ENCODE measurements at regions not wholly inside any gene's neighbourhood (a gene's known extent, or its start where the extent isn't known, plus 50 kb on each side); places are given as distances from the start of the nearest gene placed in this dataset.

DNA sequence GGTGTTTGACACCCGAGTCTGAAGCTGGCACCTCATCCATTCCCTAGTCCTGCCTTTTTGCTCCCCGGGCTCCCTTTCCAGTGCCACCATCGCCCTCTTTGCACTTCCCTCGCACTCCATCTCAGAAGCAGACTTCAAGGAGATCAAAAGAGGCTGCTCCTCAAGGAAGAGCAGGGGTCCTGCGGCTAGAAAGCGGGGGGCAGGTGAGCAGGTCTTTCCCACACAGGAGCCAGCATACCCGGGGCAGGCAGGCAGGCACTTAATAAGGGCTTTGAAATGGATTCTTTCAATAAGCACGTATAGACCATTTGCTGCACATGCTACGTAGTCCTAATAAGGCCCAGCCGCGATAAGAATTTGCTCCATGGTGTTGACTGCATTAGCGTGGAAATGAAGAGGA, 125.9 kb upstream of the PROX1 start:
- Histone ChIP-seq H3K4me3 (ENCODE audit: low read length) (no peak overlapping the region), H3K9me3 (ENCODE audit: control insufficient read depth, low read length) (no peaks in the 10 kb centered on the region), H3K27me3 (replicated peaks; ENCODE audit: control insufficient read depth, insufficient read depth, low read length) (peaks cover 8% of the 10 kb centered on the region), H3K4me1 (ENCODE audit: control insufficient read depth, insufficient read depth, low read length) (no peaks in the 10 kb centered on the region), H3K9ac (ENCODE audit: low read length) (no peak overlapping the region), H3K36me3 (ENCODE audit: control insufficient read depth, insufficient read depth, low read length, severe bottlenecking) (no peaks in the 10 kb centered on the region)
- no peak for DNase-seq (ENCODE audit: low read depth)

DNA sequence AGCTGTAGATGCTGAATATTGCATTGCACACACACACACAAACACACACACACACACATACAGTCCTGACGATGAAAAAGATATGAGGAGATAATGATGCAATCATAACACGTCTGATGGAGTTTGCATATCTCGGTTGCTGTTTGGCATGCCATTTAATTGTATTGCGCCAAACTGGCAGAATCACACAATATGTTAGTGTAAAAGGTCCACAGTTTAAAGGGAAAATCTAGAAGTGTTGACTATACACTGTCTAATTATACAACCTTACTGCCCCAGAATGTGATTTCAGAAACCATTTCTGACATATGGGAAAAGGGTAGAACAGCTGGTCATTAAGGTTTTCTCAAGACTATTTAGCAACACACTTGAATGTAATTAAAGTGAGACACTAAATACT, 123.7 kb upstream of the PROX1 start:
- Histone ChIP-seq H3K4me1 (ENCODE audit: control insufficient read depth, insufficient read depth, low read length) (no peaks in the 10 kb centered on the region), H3K4me3 (ENCODE audit: low read length) (no peak overlapping the region), H3K9me3 (ENCODE audit: control insufficient read depth, low read length) (no peaks in the 10 kb centered on the region), H3K36me3 (ENCODE audit: control insufficient read depth, insufficient read depth, low read length, severe bottlenecking) (no peaks in the 10 kb centered on the region), H3K27me3 (replicated peaks; ENCODE audit: control insufficient read depth, insufficient read depth, low read length) (peaks cover 8% of the 10 kb centered on the region), H3K9ac (ENCODE audit: low read length) (no peak overlapping the region)
- DNase-seq (ENCODE audit: low read depth), result no peak

DNA sequence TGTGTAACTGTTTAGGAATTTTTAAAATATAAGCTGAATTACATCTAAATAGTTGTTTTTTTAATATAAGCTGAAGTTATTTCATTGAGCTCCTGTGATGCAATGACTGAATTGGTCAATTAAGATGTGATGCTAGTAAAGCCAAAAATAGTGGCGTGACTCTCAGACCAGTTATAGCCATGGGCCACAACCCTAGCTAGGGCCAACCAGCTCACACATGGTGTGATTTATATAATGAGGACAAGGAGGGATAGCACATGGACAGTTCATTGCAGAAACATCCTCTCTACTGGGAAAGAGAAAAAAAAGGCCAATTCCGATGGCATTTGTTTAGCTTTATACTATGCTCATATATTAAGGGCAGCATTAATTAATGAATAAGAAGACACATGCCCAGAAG, 119.3 kb upstream of the PROX1 start:
- no peak overlapping the region for H3K4me3 ChIP-seq (ENCODE audit: low read length)
- no peak overlapping the region for H3K9ac ChIP-seq (ENCODE audit: low read length)
- H3K9me3 ChIP-seq (ENCODE audit: control insufficient read depth, low read length), result no peaks in the 10 kb centered on the region
- H3K4me1 ChIP-seq (ENCODE audit: control insufficient read depth, insufficient read depth, low read length), result no peaks in the 10 kb centered on the region
- H3K27me3 ChIP-seq (replicated peaks; ENCODE audit: control insufficient read depth, insufficient read depth, low read length), result peaks cover 2% of the 10 kb centered on the region
- DNase-seq (ENCODE audit: low read depth), result no peak
- H3K36me3 ChIP-seq (ENCODE audit: control insufficient read depth, insufficient read depth, low read length, severe bottlenecking), result no peaks in the 10 kb centered on the region

DNA sequence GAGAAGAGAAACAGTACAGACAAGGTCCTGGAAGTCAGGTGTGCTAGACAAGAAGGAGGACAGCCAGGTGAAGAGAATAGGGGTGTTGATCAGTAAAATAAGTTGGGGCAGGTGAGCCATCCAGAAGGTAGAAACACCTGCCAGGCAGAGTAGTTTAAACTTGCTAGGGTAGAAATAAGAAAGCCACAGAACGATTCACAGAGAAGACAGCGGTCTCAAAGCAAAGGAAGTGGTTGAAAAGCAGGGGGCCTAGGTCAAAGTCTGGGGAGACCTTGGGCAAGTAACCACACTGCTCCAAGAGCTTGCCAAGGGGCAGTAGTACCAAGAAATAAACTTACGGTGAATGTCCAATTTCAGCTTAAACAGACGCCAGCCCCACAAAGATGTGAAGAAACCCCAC, 116.6 kb upstream of the PROX1 start:
- no peaks in the 10 kb centered on the region for H3K4me1 ChIP-seq (ENCODE audit: control insufficient read depth, insufficient read depth, low read length)
- no peaks in the 10 kb centered on the region for H3K36me3 ChIP-seq (ENCODE audit: control insufficient read depth, insufficient read depth, low read length, severe bottlenecking)
- DNase-seq (ENCODE audit: low read depth), result no peak
- no peak overlapping the region for H3K4me3 ChIP-seq (ENCODE audit: low read length)
- H3K9ac ChIP-seq (ENCODE audit: low read length), result no peak overlapping the region
- no peaks in the 10 kb centered on the region for H3K27me3 ChIP-seq (replicated peaks; ENCODE audit: control insufficient read depth, insufficient read depth, low read length)
- H3K9me3 ChIP-seq (ENCODE audit: control insufficient read depth, low read length), result no peaks in the 10 kb centered on the region

DNA sequence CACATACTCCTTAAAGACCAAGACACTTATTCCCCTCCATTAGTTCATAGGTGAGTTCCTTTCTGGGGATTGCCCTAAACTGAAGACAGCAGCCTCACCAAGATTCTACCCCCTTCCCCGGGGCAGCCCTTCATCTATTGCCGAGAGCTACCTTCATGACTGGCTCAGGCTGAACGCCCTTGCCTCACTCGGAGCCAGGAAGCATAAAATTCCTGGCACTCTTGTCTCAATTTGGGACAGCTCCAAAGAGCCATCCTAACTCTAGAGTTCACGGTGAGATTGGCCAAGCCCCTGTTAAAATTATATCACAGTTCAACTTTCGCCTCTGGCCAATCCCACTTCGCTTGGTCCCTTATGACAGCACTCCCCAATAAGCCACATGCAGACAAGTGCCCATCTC, 113.0 kb upstream of the PROX1 start:
- Histone ChIP-seq H3K9me3 (ENCODE audit: control insufficient read depth, low read length) (no peaks in the 10 kb centered on the region), H3K4me1 (ENCODE audit: control insufficient read depth, insufficient read depth, low read length) (no peaks in the 10 kb centered on the region), H3K27me3 (replicated peaks; ENCODE audit: control insufficient read depth, insufficient read depth, low read length) (no peaks in the 10 kb centered on the region), H3K4me3 (ENCODE audit: low read length) (no peak overlapping the region), H3K36me3 (ENCODE audit: control insufficient read depth, insufficient read depth, low read length, severe bottlenecking) (no peaks in the 10 kb centered on the region), H3K9ac (ENCODE audit: low read length) (no peak overlapping the region)
- DNase-seq (ENCODE audit: low read depth), result no peak

DNA sequence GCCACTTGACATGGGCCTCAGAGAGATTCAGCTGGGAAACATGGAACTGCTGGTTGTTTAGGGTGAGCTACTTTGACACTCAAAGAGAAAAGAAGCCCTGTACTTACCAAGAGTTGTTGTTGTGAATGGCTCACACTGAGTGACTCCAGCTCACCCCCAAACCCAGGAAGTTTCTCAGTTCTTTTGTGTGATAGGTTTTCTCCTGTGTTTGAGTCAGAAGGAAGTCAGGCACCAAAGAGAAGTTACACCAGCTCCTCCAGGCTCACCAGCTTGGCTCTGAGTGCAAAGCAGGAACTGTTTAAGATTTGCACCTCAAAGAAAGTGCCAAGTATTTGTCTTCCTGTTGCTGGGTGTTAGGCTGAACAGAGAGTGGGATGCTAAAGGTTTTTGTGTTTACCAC, 111.2 kb upstream of the PROX1 start:
- Histone ChIP-seq H3K9ac (ENCODE audit: low read length) (no peak overlapping the region), H3K9me3 (ENCODE audit: control insufficient read depth, low read length) (no peaks in the 10 kb centered on the region), H3K4me1 (ENCODE audit: control insufficient read depth, insufficient read depth, low read length) (no peaks in the 10 kb centered on the region), H3K36me3 (ENCODE audit: control insufficient read depth, insufficient read depth, low read length, severe bottlenecking) (no peaks in the 10 kb centered on the region), H3K4me3 (ENCODE audit: low read length) (no peak overlapping the region), H3K27me3 (replicated peaks; ENCODE audit: control insufficient read depth, insufficient read depth, low read length) (no peaks in the 10 kb centered on the region)
- DNase-seq (ENCODE audit: low read depth), result no peak

DNA sequence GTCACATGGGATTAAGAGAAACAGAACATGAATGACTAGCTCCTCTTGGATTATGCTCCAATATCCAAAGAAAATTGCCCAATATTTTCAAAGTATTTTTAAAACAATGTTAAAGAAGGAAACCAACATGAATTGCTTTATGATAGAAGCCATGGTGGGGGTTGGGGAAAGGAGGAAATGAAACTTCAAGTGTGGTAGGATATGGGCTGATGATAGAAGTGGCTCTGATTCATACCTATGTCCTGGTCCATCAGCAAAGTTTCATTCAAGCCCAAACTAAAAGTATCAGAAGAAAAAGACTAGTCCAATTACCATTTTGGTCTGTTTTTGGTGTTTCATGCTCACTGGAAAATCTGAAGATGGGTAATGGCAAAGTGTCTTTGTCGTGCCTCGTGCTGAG, 104.2 kb upstream of the PROX1 start:
- Histone ChIP-seq H3K27me3 (replicated peaks; ENCODE audit: control insufficient read depth, insufficient read depth, low read length) (peaks cover 10% of the 10 kb centered on the region), H3K9me3 (ENCODE audit: control insufficient read depth, low read length) (no peaks in the 10 kb centered on the region), H3K36me3 (ENCODE audit: control insufficient read depth, insufficient read depth, low read length, severe bottlenecking) (no peaks in the 10 kb centered on the region), H3K4me3 (ENCODE audit: low read length) (no peak overlapping the region), H3K4me1 (ENCODE audit: control insufficient read depth, insufficient read depth, low read length) (no peaks in the 10 kb centered on the region), H3K9ac (ENCODE audit: low read length) (no peak overlapping the region)
- no peak for DNase-seq (ENCODE audit: low read depth)

DNA sequence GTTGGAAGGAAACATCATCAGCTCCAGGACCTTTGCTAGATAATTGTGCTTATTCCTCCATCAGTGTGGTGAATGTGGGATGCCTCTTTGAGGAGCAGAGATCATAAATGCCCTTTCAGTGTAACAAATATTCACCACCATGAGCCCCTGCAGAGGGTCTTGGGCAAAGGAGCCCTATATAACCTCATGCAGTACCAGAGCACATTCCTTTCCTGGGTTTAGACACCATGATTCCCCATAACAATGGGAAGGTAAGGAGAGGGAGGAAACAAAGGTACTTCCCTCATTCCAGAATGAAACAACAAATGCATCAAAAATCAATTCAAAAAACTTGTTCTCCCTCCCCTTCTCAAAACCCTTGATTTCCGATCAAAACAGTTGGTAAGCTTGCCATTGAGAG, 103.4 kb upstream of the PROX1 start:
- DNase-seq (ENCODE audit: low read depth), result no peak
- Histone ChIP-seq H3K36me3 (ENCODE audit: control insufficient read depth, insufficient read depth, low read length, severe bottlenecking) (no peaks in the 10 kb centered on the region), H3K27me3 (replicated peaks; ENCODE audit: control insufficient read depth, insufficient read depth, low read length) (peaks cover 10% of the 10 kb centered on the region), H3K9me3 (ENCODE audit: control insufficient read depth, low read length) (no peaks in the 10 kb centered on the region), H3K4me1 (ENCODE audit: control insufficient read depth, insufficient read depth, low read length) (no peaks in the 10 kb centered on the region), H3K9ac (ENCODE audit: low read length) (no peak overlapping the region), H3K4me3 (ENCODE audit: low read length) (no peak overlapping the region)

DNA sequence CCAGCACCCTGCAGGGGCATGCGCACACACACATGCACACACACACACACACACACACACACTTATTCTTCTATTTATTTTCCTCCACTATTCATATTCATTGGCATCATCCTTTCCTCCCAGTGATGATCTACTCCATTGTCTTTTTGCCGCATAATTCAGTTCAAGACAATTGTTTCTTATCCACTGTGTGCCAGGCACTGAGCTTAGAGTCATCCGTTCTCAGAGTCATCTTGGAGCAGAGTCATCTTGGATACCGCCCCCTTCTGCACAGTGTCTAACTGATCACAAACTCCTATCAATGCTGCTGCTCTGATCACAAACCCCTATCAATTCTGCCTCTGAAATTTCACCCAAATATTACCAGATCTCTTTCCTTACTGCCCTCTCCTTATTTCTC, 102.8 kb upstream of the PROX1 start:
- no peak overlapping the region for H3K9ac ChIP-seq (ENCODE audit: low read length)
- H3K9me3 ChIP-seq (ENCODE audit: control insufficient read depth, low read length), result no peaks in the 10 kb centered on the region
- H3K36me3 ChIP-seq (ENCODE audit: control insufficient read depth, insufficient read depth, low read length, severe bottlenecking), result no peaks in the 10 kb centered on the region
- H3K4me3 ChIP-seq (ENCODE audit: low read length), result no peak overlapping the region
- H3K4me1 ChIP-seq (ENCODE audit: control insufficient read depth, insufficient read depth, low read length), result no peaks in the 10 kb centered on the region
- H3K27me3 ChIP-seq (replicated peaks; ENCODE audit: control insufficient read depth, insufficient read depth, low read length), result peaks cover 10% of the 10 kb centered on the region
- no peak for DNase-seq (ENCODE audit: low read depth)

DNA sequence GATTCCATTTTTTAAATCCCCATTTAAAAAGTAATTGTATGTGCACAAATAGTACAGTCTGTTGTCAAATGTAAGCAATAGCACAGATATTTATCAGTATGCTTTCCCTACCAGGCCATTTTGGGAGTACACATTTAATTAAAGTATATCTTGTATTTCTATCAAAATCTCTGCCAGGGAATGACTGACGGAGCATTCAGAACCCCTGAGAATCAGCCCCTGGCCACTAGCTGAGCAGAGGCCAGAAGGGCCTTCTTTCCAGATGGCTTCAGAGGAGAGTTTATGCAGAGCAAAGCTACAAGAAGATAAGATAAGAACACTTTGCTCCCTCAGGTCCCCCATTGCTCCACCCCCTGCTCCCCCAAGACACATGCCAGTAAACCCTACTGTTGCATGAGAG, 99.9 kb upstream of the PROX1 start:
- Histone ChIP-seq H3K27me3 (replicated peaks; ENCODE audit: control insufficient read depth, insufficient read depth, low read length) (peaks cover 10% of the 10 kb centered on the region), H3K9me3 (ENCODE audit: control insufficient read depth, low read length) (no peaks in the 10 kb centered on the region), H3K36me3 (ENCODE audit: control insufficient read depth, insufficient read depth, low read length, severe bottlenecking) (no peaks in the 10 kb centered on the region), H3K4me3 (ENCODE audit: low read length) (no peak overlapping the region), H3K4me1 (ENCODE audit: control insufficient read depth, insufficient read depth, low read length) (no peaks in the 10 kb centered on the region), H3K9ac (ENCODE audit: low read length) (no peak overlapping the region)
- DNase-seq (ENCODE audit: low read depth), result no peak

DNA sequence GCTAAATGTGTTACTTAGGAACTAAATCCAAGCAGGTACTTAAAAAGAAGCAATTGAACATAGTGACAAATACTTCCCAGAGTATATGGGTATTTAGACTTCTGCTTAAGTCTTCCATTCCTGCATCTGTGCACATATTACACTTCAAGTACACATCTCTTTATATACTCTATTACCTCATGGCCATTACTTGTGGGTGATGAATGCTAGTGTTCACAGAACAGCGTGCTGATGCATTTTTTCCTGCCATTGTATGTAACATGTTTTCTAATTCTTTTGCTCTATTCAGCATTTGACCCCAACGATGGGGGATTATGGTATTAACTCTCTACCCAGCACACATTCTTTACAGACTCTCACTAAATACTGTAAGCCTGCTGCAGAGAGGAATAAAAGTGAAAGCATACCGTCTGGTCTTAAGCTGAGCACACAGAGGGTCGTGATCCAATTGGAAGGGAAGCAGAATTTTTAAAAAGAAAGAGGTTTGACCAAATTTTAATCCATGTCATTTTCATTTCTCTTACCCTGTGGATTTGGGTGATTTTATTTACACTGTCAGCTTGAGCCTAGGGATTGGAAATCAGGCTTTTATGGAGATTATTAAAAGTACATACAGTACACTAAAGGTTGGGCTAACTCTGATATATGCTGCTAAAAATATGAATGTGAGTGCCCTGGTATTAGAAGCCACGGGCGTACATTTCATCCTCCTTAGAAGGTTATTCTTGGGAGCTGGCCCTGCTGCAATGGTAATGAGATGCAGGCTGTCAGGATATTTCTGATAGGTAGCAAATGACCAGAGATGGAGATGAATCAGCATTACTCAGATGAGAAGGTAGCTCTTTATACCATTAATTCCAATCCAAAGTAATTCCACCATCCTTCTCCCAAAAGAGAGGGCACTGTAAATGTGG, 95.5 kb upstream of the PROX1 start:
- DNase-seq (ENCODE audit: low read depth), result no peak
- Histone ChIP-seq H3K27me3 (replicated peaks; ENCODE audit: control insufficient read depth, insufficient read depth, low read length) (peaks cover 3% of the 10 kb centered on the region), H3K9ac (ENCODE audit: low read length) (no peak overlapping the region), H3K4me3 (ENCODE audit: low read length) (no peak overlapping the region), H3K9me3 (ENCODE audit: control insufficient read depth, low read length) (peaks cover 12% of the 10 kb centered on the region), H3K4me1 (ENCODE audit: control insufficient read depth, insufficient read depth, low read length) (no peaks in the 10 kb centered on the region), H3K36me3 (ENCODE audit: control insufficient read depth, insufficient read depth, low read length, severe bottlenecking) (no peaks in the 10 kb centered on the region)

DNA sequence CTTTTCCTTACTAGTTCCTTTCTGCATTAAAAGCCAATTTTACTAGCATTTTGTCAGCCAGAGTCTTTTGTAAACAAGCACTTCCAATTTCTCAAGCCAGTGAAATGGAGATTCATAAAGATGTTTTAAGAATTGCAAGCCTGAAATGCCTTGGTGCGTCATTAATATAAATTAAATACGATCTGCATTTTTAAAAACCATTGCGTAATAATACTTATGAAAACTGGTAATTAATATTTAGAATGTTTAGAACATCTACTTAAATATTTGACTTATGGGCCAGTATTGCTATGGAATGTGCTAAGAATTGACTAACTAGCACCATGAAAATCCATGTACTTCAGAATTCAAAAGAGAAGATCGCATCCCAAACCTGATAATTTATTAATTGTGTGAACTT, 89.1 kb upstream of the PROX1 start:
- Histone ChIP-seq H3K4me3 (ENCODE audit: low read length) (no peak overlapping the region), H3K9ac (ENCODE audit: low read length) (no peak overlapping the region), H3K9me3 (ENCODE audit: control insufficient read depth, low read length) (peaks cover 15% of the 10 kb centered on the region), H3K27me3 (replicated peaks; ENCODE audit: control insufficient read depth, insufficient read depth, low read length) (no peaks in the 10 kb centered on the region), H3K4me1 (ENCODE audit: control insufficient read depth, insufficient read depth, low read length) (no peaks in the 10 kb centered on the region), H3K36me3 (ENCODE audit: control insufficient read depth, insufficient read depth, low read length, severe bottlenecking) (no peaks in the 10 kb centered on the region)
- no peak for DNase-seq (ENCODE audit: low read depth)

Data from adipocyte (in vitro differentiated cells).